ENCODE measurements at regions not wholly inside any gene's neighbourhood (a gene's known extent, or its start where the extent isn't known, plus 50 kb on each side); places are given as distances from the start of the nearest gene placed in this dataset.

DNA sequence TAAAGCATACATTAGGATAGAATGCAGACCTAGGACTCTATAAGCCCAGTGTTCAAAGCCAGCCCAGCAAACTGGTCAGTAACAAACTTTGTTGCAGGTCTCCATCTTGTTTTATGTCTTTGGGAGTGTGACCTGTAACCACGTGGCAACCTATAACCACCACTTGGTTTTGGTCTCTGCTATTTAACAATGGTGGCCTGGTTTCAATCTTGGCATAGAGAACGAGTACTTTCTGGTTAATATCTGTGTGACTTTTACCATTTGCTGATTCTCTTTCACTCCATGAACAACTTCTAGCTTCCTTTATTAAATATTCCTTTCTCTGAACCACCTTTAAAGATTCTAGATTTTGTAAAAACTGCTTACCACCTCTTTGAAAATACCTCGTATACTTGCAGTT is 118.5 kb downstream of the KCNS3 start:
- TF ChIP-seq, protein P1, sequence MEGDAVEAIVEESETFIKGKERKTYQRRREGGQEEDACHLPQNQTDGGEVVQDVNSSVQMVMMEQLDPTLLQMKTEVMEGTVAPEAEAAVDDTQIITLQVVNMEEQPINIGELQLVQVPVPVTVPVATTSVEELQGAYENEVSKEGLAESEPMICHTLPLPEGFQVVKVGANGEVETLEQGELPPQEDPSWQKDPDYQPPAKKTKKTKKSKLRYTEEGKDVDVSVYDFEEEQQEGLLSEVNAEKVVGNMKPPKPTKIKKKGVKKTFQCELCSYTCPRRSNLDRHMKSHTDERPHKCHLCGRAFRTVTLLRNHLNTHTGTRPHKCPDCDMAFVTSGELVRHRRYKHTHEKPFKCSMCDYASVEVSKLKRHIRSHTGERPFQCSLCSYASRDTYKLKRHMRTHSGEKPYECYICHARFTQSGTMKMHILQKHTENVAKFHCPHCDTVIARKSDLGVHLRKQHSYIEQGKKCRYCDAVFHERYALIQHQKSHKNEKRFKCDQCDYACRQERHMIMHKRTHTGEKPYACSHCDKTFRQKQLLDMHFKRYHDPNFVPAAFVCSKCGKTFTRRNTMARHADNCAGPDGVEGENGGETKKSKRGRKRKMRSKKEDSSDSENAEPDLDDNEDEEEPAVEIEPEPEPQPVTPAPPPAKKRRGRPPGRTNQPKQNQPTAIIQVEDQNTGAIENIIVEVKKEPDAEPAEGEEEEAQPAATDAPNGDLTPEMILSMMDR (IDR thresholded peaks at IDR 0.05), result no peak
- no peak for TF ChIP-seq POLR2A (IDR thresholded peaks at IDR 0.05)

Data from testis (tissue), 2 donors.